MCF 10A (cell line): ENCODE measurements at regions not wholly inside any gene's neighbourhood (a gene's known extent, or its start where the extent isn't known, plus 50 kb on each side); places are given as distances from the start of the nearest gene placed in this dataset.
A peak's percentile ranks its signal among the peaks of the same experiment; 100 is the strongest.

Source experiments
- BruUV-seq: library from RNA; stranded (reverse); fragments of 400-500 nt; replicated peaks from 2 replicates; lab custom pipeline; 2021; lab: Mats Ljungman, UMichigan
- CTCF ChIA-PET: fragments of 300-600 bp; sonication (Branson Sonifier 250); formaldehyde crosslinking; extraction: SDS; loops from one replicate; lab custom pipeline; 2021; ENCODE audit warnings: antibody characterized with exemption, inconsistent platforms; lab: Yijun Ruan, JAX
- POLR2A ChIA-PET: fragments of 300-600, 350-650 bp; sonication (Branson Sonifier 250); formaldehyde crosslinking; extraction: SDS; loops from one replicate; lab custom pipeline; 2020; ENCODE audit warnings: antibody characterized with exemption, inconsistent platforms; lab: Yijun Ruan, JAX
- DNase-seq: peaks from one replicate; pipeline ENCODE4 v3.0.0-alpha.2; 2018; ENCODE audit not compliant: unreplicated experiment
- H3K27ac Mint-ChIP-seq: one replicate; pipeline ENCODE4 v1.8.0; 2022; ENCODE audit warnings: mild to moderate bottlenecking, low read depth, mixed read lengths; ENCODE audit not compliant: unreplicated experiment
- H3K27me3 Mint-ChIP-seq: one replicate; pipeline ENCODE4 v1.8.0; 2022; ENCODE audit warnings: mixed read lengths; ENCODE audit not compliant: insufficient read depth, unreplicated experiment
- H3K36me3 Mint-ChIP-seq: one replicate; pipeline ENCODE4 v1.8.0; 2022; ENCODE audit warnings: mild to moderate bottlenecking, moderate library complexity, mixed read lengths; ENCODE audit not compliant: insufficient read depth, unreplicated experiment
- H3K4me1 Mint-ChIP-seq: one replicate; pipeline ENCODE4 v1.8.0; 2022; ENCODE audit warnings: mixed read lengths; ENCODE audit not compliant: insufficient read depth, unreplicated experiment
- H3K4me3 Mint-ChIP-seq: one replicate; pipeline ENCODE4 v1.8.0; 2022; ENCODE audit warnings: mild to moderate bottlenecking, moderate library complexity, mixed read lengths; ENCODE audit not compliant: unreplicated experiment
- H3K9me3 Mint-ChIP-seq: one replicate; pipeline ENCODE4 v1.8.0; 2022; ENCODE audit warnings: mixed read lengths; ENCODE audit not compliant: unreplicated experiment
- intact Hi-C: fragments of 100-400 bp; cut with micrococcal nuclease; formaldehyde crosslinking; loops from 2 replicates; pipeline ENCODE4 v1.14.1; 2022
- TF ChIP-seq, protein P1 (sequence below): fragments of 200-600 bp; IDR thresholded peaks from one replicate; pipeline ENCODE4 v1.8.0; 2022; ENCODE audit warnings: antibody characterized with exemption, mild to moderate bottlenecking; ENCODE audit not compliant: unreplicated experiment

- Mint-ChIP-seq H3K27me3 (peaks cover 13% of the 10 kb centered on the region), H3K9me3 (no peaks in the 10 kb centered on the region), H3K4me1 (peaks cover 6% of the 10 kb centered on the region), H3K4me3 (no peak overlapping the region), H3K36me3 (no peaks in the 10 kb centered on the region), H3K27ac (no peak overlapping the region)
- DNase-seq, result peak; percentile 40
- CTCF ChIA-PET, result interaction anchor here (0.6 to 3.6 kb wide), 11 partner anchors 18 to 640 kb away, joined by 3 to 16 read pairs (median 4); no protein-coding TSS in a partner anchor
- no TSS peak for BruUV-seq
- intact Hi-C loops, result loop anchor here (1.0 kb wide), 2 partner anchors 29 to 392 kb away; no protein-coding TSS in a partner anchor
- TF ChIP-seq, protein P1, sequence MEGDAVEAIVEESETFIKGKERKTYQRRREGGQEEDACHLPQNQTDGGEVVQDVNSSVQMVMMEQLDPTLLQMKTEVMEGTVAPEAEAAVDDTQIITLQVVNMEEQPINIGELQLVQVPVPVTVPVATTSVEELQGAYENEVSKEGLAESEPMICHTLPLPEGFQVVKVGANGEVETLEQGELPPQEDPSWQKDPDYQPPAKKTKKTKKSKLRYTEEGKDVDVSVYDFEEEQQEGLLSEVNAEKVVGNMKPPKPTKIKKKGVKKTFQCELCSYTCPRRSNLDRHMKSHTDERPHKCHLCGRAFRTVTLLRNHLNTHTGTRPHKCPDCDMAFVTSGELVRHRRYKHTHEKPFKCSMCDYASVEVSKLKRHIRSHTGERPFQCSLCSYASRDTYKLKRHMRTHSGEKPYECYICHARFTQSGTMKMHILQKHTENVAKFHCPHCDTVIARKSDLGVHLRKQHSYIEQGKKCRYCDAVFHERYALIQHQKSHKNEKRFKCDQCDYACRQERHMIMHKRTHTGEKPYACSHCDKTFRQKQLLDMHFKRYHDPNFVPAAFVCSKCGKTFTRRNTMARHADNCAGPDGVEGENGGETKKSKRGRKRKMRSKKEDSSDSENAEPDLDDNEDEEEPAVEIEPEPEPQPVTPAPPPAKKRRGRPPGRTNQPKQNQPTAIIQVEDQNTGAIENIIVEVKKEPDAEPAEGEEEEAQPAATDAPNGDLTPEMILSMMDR, result peak; percentile 44
- POLR2A ChIA-PET, result interaction anchor here (0.7 kb wide), 1 partner anchor 410 kb away, joined by 3 read pairs; no protein-coding TSS in a partner anchor
Measured at GRCh38 chr10:128660726-128661125, 534.5 kb upstream of the MKI67 start.

DNA sequence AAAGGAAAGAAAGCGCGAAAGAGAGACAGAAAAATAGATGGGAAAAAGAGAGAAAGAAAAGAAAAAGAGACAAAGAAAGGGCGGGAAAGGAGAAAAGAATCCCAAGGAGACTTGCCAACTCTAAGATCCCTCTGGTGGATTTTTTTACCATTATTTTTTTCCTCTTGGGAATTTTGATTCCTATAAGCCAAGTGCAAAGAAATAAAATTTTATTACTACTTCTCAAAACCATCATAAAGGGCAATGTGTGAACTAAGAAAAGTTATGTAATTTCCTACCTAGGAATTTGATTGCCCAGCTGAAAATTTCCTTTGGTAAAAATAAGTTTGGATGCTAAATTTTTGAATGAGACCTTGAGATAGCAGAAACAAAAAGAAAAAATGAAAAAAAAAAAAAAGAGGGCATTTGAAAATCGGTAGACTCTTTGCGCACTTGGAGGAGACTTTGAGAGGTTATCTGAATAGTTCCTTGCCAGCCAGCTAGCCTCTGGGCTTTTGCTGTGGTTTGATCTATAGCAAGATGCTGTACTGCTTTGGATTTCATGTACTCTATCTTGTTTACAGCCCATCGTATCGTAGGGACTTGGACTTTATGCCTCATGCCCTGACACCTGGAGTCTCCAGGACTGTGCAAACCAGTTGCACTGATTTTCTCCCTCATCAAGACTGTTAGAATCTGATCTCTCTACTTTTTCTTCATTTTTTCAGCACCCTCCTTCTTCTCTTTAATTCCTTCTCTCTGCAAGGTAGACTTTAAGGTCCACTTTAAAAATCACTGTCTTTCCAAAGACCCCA, 535.4 kb upstream of the MKI67 start:
- ChIA-PET POLR2A (interaction anchor here (0.7 kb wide), 1 partner anchor 411 kb away, joined by 3 read pairs; no protein-coding TSS in a partner anchor), CTCF (interaction anchor here (0.7 to 3.6 kb wide), 6 partner anchors 15 to 401 kb away, joined by 3 to 16 read pairs (median 6); no protein-coding TSS in a partner anchor)
- Mint-ChIP-seq H3K36me3 (no peaks in the 10 kb centered on the region), H3K9me3 (no peaks in the 10 kb centered on the region), H3K27ac (no peak overlapping the region), H3K4me1 (peaks cover 6% of the 10 kb centered on the region), H3K4me3 (no peak overlapping the region), H3K27me3 (peaks cover 18% of the 10 kb centered on the region)
- intact Hi-C loops, result no loop called here
- TF ChIP-seq, protein P1, result no peak
- no TSS peak for BruUV-seq
- DNase-seq, result no peak

- H3K4me1 Mint-ChIP-seq, result peaks cover 6% of the 10 kb centered on the region
- no TSS peak for BruUV-seq
- ChIA-PET CTCF (interaction anchor here (0.7 kb wide), 1 partner anchor 16 kb away, joined by 4 read pairs; no protein-coding TSS in a partner anchor), POLR2A (no interaction called here)
- intact Hi-C loops, result no loop called here
- peaks cover 27% of the 10 kb centered on the region for H3K27me3 Mint-ChIP-seq
- H3K4me3 Mint-ChIP-seq, result no peak overlapping the region
- TF ChIP-seq, protein P1, result no peak
- no peak overlapping the region for H3K27ac Mint-ChIP-seq
- no peak for DNase-seq
- no peaks in the 10 kb centered on the region for H3K9me3 Mint-ChIP-seq
- no peaks in the 10 kb centered on the region for H3K36me3 Mint-ChIP-seq
Measured at GRCh38 chr10:128662520-128662919, 536.3 kb upstream of the MKI67 start.

- Mint-ChIP-seq H3K27me3 (peaks cover 45% of the 10 kb centered on the region), H3K4me3 (no peak overlapping the region), H3K4me1 (peaks cover 6% of the 10 kb centered on the region), H3K36me3 (no peaks in the 10 kb centered on the region), H3K27ac (no peak overlapping the region), H3K9me3 (no peaks in the 10 kb centered on the region)
- intact Hi-C loops, result no loop called here
- BruUV-seq, result no TSS peak
- POLR2A ChIA-PET, result no interaction called here
- CTCF ChIA-PET, result interaction anchor here (0.6 kb wide), 1 partner anchor 20 kb away, joined by 3 read pairs; no protein-coding TSS in a partner anchor
- TF ChIP-seq, protein P1, result no peak
- peak; percentile 37 for DNase-seq
Measured at GRCh38 chr10:128664729-128665128, 538.5 kb upstream of the MKI67 start.
